GM19025 (cell line): ENCODE measurements at regions not wholly inside any gene's neighbourhood (a gene's known extent, or its start where the extent isn't known, plus 50 kb on each side); places are given as distances from the start of the nearest gene placed in this dataset.

Experiments used
- ATAC-seq: cut with Tn5 transposase; IDR thresholded peaks from one replicate; pipeline ENCODE4 v1.9.1; 2021; ENCODE audit warnings: mild to moderate bottlenecking, low read depth, moderate library complexity; ENCODE audit not compliant: unreplicated experiment

DNA sequence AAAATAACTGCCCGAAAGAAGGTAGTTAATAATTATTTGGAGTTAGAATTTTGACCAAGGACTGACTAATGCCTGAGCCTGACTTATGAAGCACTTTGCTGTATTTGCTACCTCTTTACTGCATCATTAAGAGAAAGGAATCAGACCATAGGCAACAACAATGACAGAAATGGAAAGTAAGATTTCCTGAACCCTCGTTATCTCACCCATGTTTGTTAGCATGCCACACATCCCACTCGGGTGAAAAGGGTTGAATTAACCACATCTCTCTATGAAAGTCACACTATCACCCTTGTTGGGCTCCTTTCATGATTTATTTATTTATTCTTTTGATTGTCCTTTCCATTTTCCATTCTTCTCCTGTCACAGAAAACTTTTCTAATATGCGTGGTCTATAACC, 59.6 kb downstream of the OLIG3 start:
- ATAC-seq: no peak

DNA sequence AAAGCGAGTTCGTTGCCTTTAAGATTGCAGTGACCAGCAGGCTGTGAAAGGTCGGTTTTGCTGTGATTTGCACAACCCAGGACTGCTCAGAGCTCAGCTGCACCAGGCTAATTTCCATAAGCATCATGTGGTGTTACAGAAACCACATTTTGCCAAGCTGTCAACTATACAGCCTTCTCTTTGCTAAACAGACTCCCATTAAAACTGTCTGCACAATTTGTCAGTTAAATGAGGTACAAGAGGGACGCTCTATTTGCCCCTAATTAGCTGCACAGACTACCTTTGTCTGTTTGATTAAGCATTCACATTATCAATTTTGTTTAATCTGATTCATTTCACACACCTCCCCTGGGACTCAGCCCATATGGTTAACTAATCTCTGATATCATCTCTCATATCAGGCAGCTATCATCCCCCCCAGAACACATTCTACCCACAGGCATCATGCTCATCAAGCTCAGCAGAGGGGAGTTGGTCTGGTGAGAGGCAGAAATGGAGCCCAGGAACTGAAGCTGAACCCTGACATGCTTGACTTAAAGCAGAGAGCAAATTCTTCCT, 62.1 kb downstream of the OLIG3 start:
- ATAC-seq: peak; percentile 65

GRCh38 chr6:137430954-137431353, 63.2 kb downstream of the OLIG3 start:
- ATAC-seq: no peak

GRCh38 chr6:137427656-137428290, 66.4 kb downstream of the OLIG3 start:
- no peak for ATAC-seq

DNA sequence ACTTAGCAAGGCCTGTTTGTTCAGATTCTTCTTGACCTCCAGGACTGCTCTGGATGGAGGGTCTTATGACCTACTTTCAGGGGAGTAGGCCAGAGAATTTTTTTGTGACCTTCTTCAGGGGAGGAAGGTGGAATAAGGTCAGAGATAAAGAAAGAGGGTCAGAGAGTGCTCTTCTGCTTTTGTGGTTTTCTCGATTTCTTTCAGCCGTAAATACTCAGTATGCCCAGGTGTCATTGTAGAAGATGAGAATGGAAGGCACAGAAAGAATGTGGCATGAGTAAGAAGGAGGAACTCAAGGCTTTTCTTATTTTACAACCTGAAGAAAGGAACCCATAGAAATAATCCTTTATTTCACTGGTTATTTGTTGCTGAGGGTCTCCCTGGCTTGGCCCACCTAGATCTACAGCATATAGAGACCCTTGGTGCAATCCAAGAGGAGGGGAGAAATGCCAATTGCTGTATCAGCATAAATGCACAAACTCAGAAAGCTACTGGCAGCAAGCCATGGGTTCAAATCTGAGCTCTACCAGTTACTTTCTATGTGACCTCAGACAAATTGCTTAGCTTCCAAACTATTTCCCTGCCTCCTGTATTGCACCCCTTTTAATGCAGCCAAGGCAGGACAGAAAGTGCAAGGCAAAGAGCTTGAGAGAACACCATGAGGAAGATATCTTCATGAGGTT, 68.0 kb downstream of the OLIG3 start:
- ATAC-seq: no peak

DNA sequence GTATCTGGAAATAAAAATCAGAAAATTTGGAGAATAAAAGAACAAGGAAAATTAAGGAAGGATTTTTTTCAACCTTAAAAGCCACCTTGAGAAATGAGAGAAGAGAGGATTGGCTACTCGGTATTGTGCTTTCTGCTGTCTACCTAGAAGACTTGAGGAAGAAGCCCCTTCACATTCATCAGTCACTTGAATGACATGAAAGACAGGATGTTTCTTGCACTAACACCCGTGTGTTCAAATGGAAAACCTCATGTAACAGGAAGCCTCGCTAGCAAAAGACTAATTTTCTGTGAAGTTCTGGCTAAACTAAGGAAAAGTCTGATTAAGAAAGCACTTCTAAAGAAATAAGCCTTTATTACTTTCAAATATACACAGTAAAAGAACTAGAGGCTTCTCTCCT, 69.9 kb downstream of the OLIG3 start:
- no peak for ATAC-seq

DNA sequence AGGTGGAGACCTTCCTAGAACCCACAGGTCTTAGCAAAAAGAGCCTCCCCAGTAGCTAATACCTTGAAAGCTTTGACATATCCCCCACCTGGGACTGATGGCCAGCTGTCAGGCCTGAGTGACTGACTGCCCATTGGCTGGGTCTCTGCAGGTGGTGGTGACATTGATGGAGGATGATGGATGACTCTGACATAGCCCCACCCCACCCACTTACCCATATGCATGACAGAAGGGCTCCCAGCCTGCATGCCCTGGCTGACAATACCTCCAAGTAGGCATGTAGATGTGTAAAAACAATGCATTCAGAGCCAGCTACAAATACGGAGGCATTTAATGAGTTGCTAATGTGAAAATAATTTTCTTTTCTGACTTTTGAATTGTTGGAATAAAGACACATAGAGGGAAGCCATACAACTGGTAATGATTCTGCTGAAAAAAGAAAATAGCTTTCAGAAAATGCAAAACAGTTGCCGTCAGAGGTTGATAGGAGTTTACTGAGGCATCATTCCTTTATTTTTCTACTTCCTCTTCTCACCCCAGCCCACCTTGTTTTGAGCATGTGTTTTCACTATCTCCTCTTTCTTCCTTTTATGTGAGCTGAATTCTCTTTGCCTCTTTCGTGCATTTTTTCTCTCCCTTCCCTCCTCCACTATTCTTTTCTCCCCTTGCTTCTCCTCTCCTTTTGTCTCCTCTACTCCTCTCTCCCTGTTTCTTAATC, 70.6 kb downstream of the OLIG3 start:
- no peak for ATAC-seq

DNA sequence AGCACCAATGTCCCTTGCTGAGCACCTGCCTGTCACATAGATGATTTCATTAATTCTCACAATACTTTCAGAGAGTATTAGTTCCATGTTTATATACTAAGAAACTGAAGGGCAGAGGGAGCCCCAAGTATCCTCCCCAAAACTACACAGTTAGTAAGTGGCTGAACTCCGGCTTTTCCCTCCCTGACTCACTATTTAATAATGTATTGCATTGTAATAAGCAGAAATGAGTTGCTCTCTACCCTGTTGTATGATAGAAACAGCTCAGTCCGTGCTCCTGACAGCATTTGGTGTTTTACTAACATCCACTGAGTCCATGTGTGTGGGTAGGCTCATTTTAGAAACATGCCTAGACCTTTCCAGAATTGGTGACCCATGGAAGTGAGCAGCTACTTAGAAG, 76.8 kb downstream of the OLIG3 start:
- no peak for ATAC-seq

- ATAC-seq: no peak
Observed at GRCh38 chr6:137416376-137417109, 77.7 kb downstream of the OLIG3 start.

- ATAC-seq: no peak
Observed at GRCh38 chr6:137415834-137416190, 78.4 kb downstream of the OLIG3 start.

- ATAC-seq: peak; percentile 76
Observed at GRCh38 chr6:137415127-137415833, 78.9 kb downstream of the OLIG3 start.

DNA sequence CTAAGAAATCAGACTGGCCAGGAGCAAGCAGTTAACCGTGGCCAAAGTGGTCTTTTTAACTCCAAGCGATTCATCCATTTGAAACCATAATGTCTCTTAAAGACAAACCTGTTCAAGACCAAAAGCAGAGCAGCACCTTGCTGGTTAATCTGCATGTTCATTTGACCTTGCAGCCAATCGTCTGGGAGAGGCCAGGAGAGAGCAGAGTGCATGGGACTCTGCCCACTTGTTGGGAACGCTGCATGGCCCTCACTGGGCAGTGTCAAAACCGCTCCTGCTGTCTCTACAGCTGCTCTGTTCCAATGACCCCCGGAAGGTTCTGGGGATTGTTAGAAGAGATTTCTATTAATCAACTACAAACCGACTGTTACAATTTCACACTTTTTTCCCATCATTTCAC, 79.6 kb downstream of the OLIG3 start:
- ATAC-seq: no peak

GRCh38 chr6:137413482-137413881, 80.7 kb downstream of the OLIG3 start:
- ATAC-seq: no peak

DNA sequence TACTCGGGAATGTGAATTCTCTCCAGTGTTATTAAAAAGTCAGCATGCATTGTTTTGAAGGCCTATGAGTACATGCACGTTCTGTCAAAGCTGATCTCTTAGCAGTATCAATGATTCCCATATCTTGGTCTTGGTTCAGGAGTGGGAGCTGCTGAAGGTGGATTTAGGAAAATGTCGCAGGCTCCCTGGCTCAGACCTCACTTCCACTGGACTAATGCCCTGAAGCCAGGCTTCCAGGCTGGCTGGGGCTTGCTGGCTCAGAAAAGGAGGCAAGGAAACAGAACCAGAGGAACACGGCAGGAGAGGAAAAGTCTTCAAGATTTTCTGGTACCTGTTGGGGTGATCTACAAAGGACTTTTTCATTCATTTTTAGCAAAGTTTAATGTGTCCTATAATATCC, 81.6 kb downstream of the OLIG3 start:
- ATAC-seq: no peak

GRCh38 chr6:137409266-137409777, 84.9 kb downstream of the OLIG3 start:
- no peak for ATAC-seq

GRCh38 chr6:137407816-137408215, 86.4 kb downstream of the OLIG3 start:
- ATAC-seq: no peak

- ATAC-seq: no peak
Observed at GRCh38 chr6:137405806-137406205, 88.4 kb downstream of the OLIG3 start.

DNA sequence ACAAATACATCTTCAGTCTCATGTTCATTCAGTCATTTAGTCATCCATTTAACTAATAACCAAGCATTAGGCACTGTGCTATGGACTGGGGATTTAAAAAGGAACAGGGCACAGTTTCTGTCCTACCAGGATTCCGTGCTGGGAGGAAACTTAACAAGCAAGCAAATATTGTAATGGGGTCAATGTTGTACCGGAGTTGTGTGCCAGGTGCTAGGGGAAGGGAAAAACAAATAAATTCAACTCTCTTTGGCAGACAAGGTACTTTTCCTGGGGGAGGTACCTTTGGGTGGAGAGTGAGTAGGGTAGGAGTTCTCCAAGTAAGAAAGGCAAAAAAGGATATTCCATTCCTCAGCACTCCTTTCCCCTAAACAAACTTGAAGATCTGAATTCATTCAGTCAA, 90.3 kb downstream of the OLIG3 start:
- ATAC-seq: no peak

- no peak for ATAC-seq
Observed at GRCh38 chr6:137403443-137403842, 90.8 kb downstream of the OLIG3 start.

GRCh38 chr6:137402143-137402680, 92.0 kb downstream of the OLIG3 start:
- ATAC-seq: no peak
